GM23338 (cell line): ENCODE measurements at regions not wholly inside any gene's neighbourhood (a gene's known extent, or its start where the extent isn't known, plus 50 kb on each side); places are given as distances from the start of the nearest gene placed in this dataset.

Experiments used
- CTCF ChIP-seq, 2 experiments: fragments of 200-600 bp in 1 of 2; sonication (generic) in 1 of 2; conservative IDR thresholded peaks; 2 replicates each; pipeline versions ENCODE4 v1.5.1 to v1.6.1; 2016 to 2017; ENCODE audit warnings: antibody characterized with exemption in 2 of 2, low read depth in 2 of 2, mild to moderate bottlenecking in 2 of 2, moderate library complexity in 1 of 2
- EZH2 ChIP-seq: fragments of 200-600 bp; sonication (generic); IDR thresholded peaks from one replicate; pipeline ENCODE4 v1.8.0; 2017; ENCODE audit warnings: antibody characterized with exemption, mild to moderate bottlenecking, low read depth; ENCODE audit not compliant: unreplicated experiment
- EZH2phosphoT487 ChIP-seq: fragments of 200-600 bp; sonication (generic); IDR thresholded peaks from one replicate; pipeline ENCODE4 v1.8.1; 2018; ENCODE audit warnings: antibody characterized with exemption; ENCODE audit not compliant: unreplicated experiment
- POLR2AphosphoS5 ChIP-seq: IDR thresholded peaks from 2 replicates; pipeline ENCODE4 v1.6.1; 2016; ENCODE audit warnings: antibody characterized with exemption, low read depth
- REST ChIP-seq: IDR thresholded peaks from one replicate; pipeline ENCODE4 v1.6.1; 2018; ENCODE audit warnings: antibody characterized with exemption; ENCODE audit not compliant: unreplicated experiment
- ZNF331 ChIP-seq: fragments of 250-450 bp; sonication (Bioruptor Pico); IDR thresholded peaks from 2 replicates; pipeline ENCODE4 v1.5.0; 2020; ENCODE audit warnings: low read depth, mild to moderate bottlenecking, moderate library complexity

- TF ChIP-seq POLR2AphosphoS5 (no peak), CTCF (conservative IDR thresholded peaks at IDR 0.05; ENCODE audit: low read depth in 2 of 2) (no peak), REST (no peak), EZH2 (no peak), ZNF331 (no peak), EZH2phosphoT487 (no peak)
Measured at GRCh38 chr10:8323428-8324054, 269.1 kb downstream of the GATA3 start.
